IPS-11a (cell line): ENCODE measurements at regions not wholly inside any gene's neighbourhood (a gene's known extent, or its start where the extent isn't known, plus 50 kb on each side); places are given as distances from the start of the nearest gene placed in this dataset.

Experiments
- H3K4me3 ChIP-seq: one replicate; pipeline ENCODE4 v1.5.1; 2013; ENCODE audit warnings: low read depth, low read length, control low read depth

GRCh38 chr5:54621709-54622108 lies 104.2 kb downstream of the SNX18 start:
- no peak overlapping the region for H3K4me3 ChIP-seq

GRCh38 chr5:54621048-54621447 lies 103.5 kb downstream of the SNX18 start:
- no peak overlapping the region for H3K4me3 ChIP-seq

GRCh38 chr5:54620141-54620933 lies 102.8 kb downstream of the SNX18 start:
- no peak overlapping the region for H3K4me3 ChIP-seq

GRCh38 chr5:54619731-54620130 lies 102.2 kb downstream of the SNX18 start:
- H3K4me3 ChIP-seq: no peak overlapping the region

- no peak overlapping the region for H3K4me3 ChIP-seq
Measured at GRCh38 chr5:54616518-54617220, 99.1 kb downstream of the SNX18 start.

- no peak overlapping the region for H3K4me3 ChIP-seq
Measured at GRCh38 chr5:54616031-54616430, 98.5 kb downstream of the SNX18 start.

- no peak overlapping the region for H3K4me3 ChIP-seq
Measured at GRCh38 chr5:54615381-54615780, 97.8 kb downstream of the SNX18 start.

GRCh38 chr5:54612711-54613110 lies 95.2 kb downstream of the SNX18 start:
- H3K4me3 ChIP-seq: no peak overlapping the region

- H3K4me3 ChIP-seq: no peak overlapping the region
Measured at GRCh38 chr5:54611290-54611951, 93.9 kb downstream of the SNX18 start.

- H3K4me3 ChIP-seq: no peak overlapping the region
Measured at GRCh38 chr5:54610197-54610944, 92.8 kb downstream of the SNX18 start.

GRCh38 chr5:54608423-54609085 lies 91.0 kb downstream of the SNX18 start:
- H3K4me3 ChIP-seq: no peak overlapping the region

GRCh38 chr5:54607006-54607405 lies 89.4 kb downstream of the SNX18 start:
- no peak overlapping the region for H3K4me3 ChIP-seq

- H3K4me3 ChIP-seq: no peak overlapping the region
Measured at GRCh38 chr5:54603372-54603771, 85.8 kb downstream of the SNX18 start.

GRCh38 chr5:54602475-54602874 lies 84.9 kb downstream of the SNX18 start:
- H3K4me3 ChIP-seq: no peak overlapping the region

- H3K4me3 ChIP-seq: no peak overlapping the region
Measured at GRCh38 chr5:54601411-54602230, 84.1 kb downstream of the SNX18 start.
